ENCODE measurements at regions not wholly inside any gene's neighbourhood (a gene's known extent, or its start where the extent isn't known, plus 50 kb on each side); places are given as distances from the start of the nearest gene placed in this dataset.

GRCh38 chr2:120809609-120810440 is 74.2 kb downstream of the GLI2 start:
- DNase-seq, result no peak

GRCh38 chr2:120810639-120811038 is 75.0 kb downstream of the GLI2 start:
- DNase-seq, result no peak

- DNase-seq, result no peak
Observed at GRCh38 chr2:120812866-120813265, 77.2 kb downstream of the GLI2 start.

DNA sequence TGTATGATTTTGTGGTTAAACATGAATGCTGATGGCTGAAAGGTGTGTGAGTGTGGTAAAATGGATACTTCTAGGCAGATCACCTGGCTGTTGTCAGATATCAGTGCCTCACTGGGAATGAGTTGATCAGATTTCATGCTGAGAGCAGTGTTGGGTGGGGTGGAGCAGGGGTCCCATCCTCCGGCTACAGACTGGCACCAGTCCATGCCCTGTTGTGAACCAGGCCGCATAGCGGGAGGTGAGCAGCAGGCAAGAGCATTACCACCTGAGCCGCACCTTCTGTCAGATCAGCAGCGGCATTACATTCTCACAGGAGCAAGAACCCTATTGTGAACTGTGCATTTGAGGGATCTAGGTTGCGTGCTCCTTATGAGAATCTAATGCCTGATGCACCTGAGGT is 78.7 kb downstream of the GLI2 start:
- DNase-seq, result no peak

GRCh38 chr2:120815292-120815691 is 79.6 kb downstream of the GLI2 start:
- no peak for DNase-seq

DNA sequence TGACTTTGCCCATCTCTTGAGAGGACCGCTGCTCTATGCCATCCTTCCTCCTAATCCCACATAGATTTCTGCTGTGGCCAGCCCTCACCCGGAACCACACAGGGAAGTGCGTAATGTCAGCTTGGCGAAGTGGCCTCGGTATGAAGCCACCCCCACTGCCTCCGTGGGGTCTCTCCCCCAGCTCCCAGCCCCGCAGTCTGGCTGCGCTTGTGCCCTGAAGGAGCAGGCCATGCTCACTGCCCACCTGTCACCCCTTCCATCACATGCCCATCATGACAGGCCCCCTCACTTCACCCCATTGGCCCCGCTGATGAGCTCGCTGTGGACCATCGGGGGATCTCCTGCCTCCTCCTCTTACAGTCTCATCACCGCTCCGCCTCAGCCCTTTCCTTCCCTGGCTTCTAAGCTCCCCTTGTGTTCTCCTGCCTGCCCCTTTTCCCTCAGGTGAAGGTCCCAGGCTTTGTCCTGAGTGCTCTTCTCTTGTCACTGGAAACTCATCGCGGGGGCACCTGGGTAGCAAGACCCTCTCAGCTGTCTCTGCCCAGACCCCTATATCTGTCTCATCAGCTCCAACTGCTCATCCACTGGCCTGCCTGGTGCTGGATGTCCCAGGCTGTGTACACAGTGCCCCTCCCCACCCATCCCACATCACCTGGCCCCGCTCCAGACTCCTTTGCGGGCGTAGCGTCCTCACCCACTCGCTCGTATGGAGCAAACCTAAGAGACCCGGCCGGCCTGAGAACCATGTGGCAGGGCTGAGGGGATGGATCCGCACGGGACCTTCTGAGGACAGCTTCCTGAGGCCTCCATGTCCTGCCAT is 81.7 kb downstream of the GLI2 start:
- DNase-seq, result no peak

- no peak for DNase-seq
Observed at GRCh38 chr2:120817956-120818325, 82.3 kb downstream of the GLI2 start.

DNA sequence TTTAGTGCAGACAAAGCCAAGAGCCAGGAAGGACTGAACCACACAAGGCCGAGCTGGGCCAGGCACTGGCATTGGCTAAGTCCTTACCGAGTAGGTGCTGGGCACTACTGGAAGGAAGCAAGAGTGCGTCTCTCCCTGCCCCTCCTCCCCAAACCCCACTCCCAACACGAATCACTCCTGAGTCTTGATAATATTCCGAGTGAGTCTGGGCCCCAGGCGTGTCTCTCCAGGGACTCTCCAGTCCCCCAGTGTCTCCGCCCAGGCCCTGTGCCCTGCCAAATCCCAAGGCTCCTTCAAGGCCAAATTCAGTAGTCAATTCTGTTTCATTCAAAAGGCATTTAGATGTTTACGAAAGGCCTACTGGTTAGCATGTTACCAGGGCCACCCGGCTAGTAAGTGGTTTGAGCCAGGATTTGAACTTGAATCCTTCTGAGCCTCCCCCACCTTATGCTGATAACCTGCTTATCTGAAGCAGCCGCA is 82.8 kb downstream of the GLI2 start:
- no peak for DNase-seq

DNA sequence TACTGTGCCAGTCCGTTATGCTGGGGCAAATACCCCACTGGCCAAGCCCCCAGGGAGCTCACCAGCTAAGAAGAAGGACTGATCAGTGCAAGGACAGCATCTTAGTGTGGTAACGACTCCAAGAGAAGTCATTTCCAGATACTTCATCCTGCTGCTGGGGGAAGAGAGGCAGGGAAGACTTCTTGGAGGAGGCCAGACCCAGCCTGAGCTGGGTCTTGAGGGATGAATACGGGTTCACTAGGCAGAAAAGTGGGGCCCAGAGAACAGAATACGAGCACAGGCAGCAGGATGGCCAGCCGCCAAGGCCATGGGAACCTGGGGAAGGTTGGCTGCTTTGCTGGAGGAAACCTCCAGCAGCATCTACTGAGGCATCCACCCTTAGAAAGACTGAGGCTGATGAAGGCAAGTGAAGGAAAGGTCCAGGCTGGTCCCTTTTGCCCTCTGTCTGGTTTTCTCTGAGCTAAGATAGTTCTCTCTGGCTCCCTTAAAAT is 84.1 kb downstream of the GLI2 start:
- no peak for DNase-seq

DNA sequence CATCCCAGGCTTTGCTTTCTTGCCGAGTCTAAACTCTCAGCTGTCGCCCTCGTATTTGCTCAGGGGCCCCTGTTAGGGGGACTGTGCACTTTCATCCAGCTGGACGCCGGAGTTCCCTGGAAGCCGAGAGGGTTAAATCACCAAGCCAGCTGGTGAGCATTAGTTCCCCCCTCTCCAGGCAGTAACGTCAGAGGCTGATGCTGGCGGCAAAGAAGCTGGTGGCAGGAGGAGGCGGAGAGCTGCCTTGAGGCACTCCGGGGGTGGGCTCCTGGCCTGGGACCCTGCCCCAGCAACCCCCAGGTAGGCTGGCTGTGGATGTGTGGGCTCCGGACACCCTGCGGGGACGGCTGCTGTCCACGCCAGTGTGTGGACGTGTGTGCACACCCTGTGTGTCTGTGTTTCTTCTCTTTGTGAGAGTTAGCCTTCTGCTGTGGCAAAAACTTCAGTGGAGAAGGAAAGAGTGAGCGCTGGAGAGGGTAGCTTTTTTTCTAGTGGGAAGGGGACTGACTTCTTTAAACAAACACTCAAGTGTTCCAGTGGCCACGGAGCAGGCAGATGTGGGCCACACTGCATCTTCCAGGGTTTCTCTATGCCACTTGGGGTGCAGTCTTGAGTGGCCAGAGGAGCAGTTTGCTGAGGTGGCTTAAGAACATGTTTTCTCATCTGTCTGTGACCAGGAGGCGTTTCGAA is 84.7 kb downstream of the GLI2 start:
- DNase-seq, result no peak

- no peak for DNase-seq
Observed at GRCh38 chr2:120820953-120821279, 85.2 kb downstream of the GLI2 start.

DNA sequence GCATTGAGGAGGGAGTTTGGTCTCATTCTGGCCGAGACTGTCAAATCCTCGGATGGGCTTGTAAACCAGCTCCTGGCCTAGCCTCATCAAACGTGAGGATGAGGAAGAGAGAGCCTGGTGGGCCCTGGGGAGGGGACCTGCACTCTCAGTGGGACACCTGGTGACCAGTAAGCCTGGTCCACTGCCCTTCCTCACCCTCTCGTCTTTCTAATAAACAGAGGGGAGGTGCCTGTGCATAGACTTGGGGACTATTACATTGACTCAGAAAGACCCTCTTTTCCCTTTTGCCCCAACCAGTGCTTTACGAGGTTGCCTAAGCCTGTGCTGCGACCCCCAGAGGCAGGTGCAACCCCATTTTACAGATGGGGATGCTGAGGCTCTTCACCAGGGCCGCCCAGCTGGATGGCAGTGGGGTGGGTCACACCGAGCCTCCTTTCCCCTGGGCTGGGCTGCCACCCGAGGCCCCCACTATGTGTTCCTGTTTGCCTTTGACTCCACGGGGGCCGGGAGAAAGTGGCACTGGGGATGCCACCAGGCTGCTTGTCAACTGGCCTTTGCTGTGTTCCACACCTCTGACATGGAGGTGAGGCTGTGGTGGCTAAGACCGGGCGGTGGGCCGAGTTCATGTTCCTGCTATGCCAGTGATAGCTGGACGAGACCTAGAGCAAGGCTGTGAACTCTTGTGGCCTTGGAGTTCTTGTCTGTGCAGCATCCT is 85.9 kb downstream of the GLI2 start:
- no peak for DNase-seq

DNA sequence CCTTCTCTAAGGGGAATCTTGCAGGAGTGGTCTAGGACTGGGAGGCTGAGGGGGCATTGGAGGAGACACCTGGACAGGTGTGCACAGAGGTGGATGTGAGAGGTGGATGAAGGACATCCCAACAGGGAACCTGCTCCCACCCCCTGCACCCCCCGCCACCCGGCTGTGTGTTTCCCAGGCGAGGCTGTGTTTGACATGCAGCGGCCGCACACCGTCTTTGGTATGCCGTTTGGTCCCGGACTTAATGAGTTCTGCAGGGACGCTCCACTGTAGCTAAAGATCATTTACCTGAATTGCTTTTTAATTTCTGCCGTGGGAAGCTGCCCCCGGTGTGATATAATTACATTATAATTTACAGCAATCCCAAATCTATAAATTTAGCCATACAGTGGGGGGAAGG is 87.3 kb downstream of the GLI2 start:
- no peak for DNase-seq

DNA sequence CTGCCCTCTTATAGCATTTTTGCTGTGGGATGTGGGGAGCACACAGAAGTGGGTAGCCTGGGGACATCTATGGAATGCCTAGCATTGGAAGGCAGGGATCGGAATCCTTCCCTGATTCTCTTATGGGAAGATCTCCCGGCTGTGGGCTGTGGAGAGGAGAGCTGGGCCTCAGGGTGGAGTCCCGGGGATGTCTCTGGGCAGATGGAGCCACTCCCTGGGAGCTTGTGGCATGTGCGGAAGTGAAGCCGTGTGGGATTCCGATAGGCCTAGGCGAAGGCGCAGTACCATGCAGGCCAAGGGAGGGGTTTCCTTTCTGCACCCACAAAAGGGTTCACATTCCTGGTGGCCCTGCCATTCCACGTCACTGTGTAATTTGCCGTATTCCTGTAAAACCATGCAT is 87.9 kb downstream of the GLI2 start:
- no peak for DNase-seq

DNA sequence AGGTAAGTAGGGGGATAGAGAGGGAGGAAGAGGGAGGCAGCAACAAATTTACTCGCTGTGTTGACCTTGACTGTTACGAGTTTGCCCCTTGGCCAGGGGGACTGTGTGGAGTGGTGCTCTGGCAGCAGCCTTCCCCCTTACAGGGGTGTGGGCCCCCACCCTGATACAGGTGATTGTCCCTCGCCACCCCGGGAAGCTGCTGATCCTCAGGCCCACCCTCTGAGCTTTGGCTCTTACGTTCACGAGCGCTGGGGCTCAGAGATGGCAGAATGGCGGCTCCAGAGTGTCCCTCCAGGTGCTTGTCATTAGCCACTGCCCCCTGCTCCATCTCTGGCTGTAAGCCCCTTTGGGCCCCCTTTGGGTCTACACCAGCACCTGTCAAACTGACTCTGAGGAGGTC is 88.6 kb downstream of the GLI2 start:
- DNase-seq, result no peak

GRCh38 chr2:120825370-120826259 is 89.9 kb downstream of the GLI2 start:
- DNase-seq, result no peak

DNA sequence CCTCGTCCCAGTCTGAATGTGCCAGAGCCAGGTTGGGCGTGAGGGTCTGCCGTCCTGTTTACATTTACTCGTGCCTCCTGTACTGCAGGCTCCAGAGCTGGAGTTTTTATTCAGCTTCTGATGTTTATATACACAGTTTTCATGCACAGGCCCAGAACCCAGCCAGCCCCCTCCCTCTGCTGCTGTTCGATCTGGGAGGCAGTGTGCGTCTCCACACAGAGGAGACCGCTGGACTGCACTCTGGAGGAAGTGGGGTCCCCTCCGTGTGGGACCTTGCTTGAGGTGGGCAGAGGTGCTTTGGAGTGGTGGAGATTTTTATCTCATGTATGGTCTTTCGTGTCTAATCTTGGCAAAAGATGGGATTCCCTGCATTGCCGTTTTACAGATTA is 90.6 kb downstream of the GLI2 start:
- DNase-seq, result no peak

DNA sequence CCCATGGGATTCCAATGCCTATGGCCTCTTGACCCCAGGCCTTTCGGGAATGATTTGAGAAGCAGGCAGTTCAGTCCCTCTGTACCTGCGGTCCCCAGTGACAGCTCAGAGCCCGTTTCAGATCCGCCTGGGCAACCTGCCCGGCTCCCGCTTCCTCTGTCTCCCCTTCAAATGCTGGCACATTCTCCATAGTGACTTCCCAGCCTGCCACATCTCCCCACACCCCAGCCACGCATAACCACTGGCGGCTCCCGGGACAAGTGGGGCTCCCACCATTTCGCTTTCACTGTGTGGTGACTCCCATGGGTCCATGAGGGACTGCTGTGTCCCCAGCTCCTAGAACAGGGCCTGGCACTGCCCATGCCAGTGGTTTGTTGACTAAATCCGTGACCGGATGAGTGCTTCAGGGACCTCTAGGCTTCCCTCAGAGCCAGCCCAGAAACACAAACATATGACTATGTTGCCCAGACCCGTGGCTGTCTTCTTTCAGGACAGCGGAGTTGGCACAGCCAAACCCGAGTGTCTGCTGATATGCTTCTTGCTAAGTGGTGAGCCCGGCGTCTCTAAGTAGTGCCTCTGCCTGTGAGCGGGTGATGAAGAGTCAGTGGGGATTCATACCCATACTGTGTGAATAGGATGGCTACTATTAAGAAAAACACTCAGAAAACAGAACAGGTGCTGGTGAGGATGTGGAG is 91.2 kb downstream of the GLI2 start:
- DNase-seq, result no peak

- no peak for DNase-seq
Observed at GRCh38 chr2:120828066-120828465, 92.4 kb downstream of the GLI2 start.

DNA sequence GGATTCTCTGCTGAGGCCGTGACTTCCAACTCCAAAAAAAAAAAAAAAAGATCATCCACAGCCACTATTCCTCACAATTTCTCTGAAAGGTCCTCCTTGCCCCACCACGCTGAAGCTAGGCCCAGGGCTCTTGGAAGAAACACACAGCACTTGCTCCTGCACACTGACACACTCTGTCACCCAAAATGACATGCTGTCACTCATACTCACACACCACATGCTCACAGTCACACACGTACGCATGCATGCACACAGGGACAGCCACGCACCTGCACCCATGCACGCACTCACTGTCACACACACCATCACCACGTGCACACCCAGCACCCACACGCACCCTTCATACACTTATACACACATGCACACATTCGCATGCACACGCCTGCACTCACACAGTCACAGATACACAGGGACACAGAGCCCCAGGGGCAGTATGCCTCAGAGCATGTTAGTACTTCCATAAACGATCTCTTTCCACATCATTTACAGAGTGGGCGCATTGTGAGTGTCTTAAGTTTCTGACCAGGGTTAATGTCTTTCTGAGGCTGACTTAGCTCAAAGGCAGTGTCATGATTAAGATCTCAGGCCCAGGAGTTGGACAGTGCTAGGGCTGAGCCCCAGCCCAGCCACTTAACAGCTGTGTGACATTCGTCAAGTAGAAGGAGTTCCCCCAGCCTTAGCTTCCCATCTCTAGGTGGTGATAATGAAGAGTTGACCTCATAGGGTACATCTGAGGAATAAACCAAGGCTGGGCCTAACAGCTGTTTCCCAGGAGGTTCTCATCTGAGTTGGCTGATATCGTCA is 93.4 kb downstream of the GLI2 start:
- DNase-seq, result no peak

Data from activated CD4-positive, alpha-beta T cell treated with anti-CD3 and anti-CD28 coated beads, Interleukin-2, Interleukin-6, amounts not matched to agents 100 ng/mL and 50 ng/mL, durations not matched to agents 16 hours and 8 hours (primary cell).